Neural cell (in vitro differentiated cells): ENCODE measurements at regions not wholly inside any gene's neighbourhood (a gene's known extent, or its start where the extent isn't known, plus 50 kb on each side); places are given as distances from the start of the nearest gene placed in this dataset.

Source experiments
- H2AFZ ChIP-seq: fragments of 200-600, 300-800 bp; sonication (generic), shearing (Covaris generic); 2 replicates; pipeline ENCODE4 v1.6.0; 2014; ENCODE audit warnings: low read depth, mild to moderate bottlenecking, antibody characterized with exemption, low read length, moderate library complexity
- H3F3A ChIP-seq: fragments of 200-600 bp; shearing (Covaris generic); 2 replicates; pipeline ENCODE4 v1.6.1; 2016; ENCODE audit warnings: mild to moderate bottlenecking, moderate library complexity, mixed read lengths, antibody characterized with exemption, low read length; ENCODE audit not compliant: insufficient read depth, poor library complexity, severe bottlenecking
- H3K27ac ChIP-seq: fragments of 200-600, 300-800 bp; sonication (generic), shearing (Covaris generic); 2 replicates; pipeline ENCODE4 v1.5.1; 2014; ENCODE audit warnings: mild to moderate bottlenecking, low read length, moderate library complexity
- H3K27me3 ChIP-seq: fragments of 300-800, 200-600 bp; sonication (generic), shearing (Covaris generic); 2 replicates; pipeline ENCODE4 v1.6.0; 2014; ENCODE audit warnings: mild to moderate bottlenecking, low read depth, low read length, moderate library complexity; ENCODE audit not compliant: insufficient read depth
- H3K36me3 ChIP-seq: fragments of 300-800, 200-600 bp; sonication (generic), shearing (Covaris generic); 2 replicates; pipeline ENCODE4 v1.5.1; 2014; ENCODE audit warnings: mild to moderate bottlenecking, antibody characterized with exemption, low read length, moderate library complexity; ENCODE audit not compliant: insufficient read depth
- H3K4me2 ChIP-seq: fragments of 300-800, 200-600 bp; sonication (generic), shearing (Covaris generic); 2 replicates; pipeline ENCODE4 v1.6.0; 2014; ENCODE audit warnings: mild to moderate bottlenecking, low read length
- H3K4me3 ChIP-seq: fragments of 300-800, 200-600 bp; sonication (generic), shearing (Covaris generic); 2 replicates; pipeline ENCODE4 v1.5.1; 2014; ENCODE audit warnings: mild to moderate bottlenecking, low read length, moderate library complexity
- H3K79me2 ChIP-seq: fragments of 200-600 bp; shearing (Covaris generic); replicated peaks from 2 replicates; pipeline ENCODE4 v1.6.0; 2014; ENCODE audit warnings: mild to moderate bottlenecking, low read length, moderate library complexity; ENCODE audit not compliant: insufficient read depth
- H3K9ac ChIP-seq: fragments of 300-800, 200-600 bp; sonication (generic), shearing (Covaris generic); 2 replicates; pipeline ENCODE4 v1.6.1; 2016; ENCODE audit warnings: mild to moderate bottlenecking, low read length, mixed read lengths
- H3K9me2 ChIP-seq: fragments of 200-600 bp; shearing (Covaris generic); 2 replicates; pipeline ENCODE4 v1.6.1; 2016; ENCODE audit warnings: mild to moderate bottlenecking, low read length, mixed read lengths; ENCODE audit not compliant: insufficient read depth
- H3K9me3 ChIP-seq: fragments of 200-600, 300-800 bp; sonication (generic), shearing (Covaris generic); 2 replicates; pipeline ENCODE4 v1.6.1; 2016; ENCODE audit warnings: mild to moderate bottlenecking, mixed run types, low read length, moderate library complexity, mixed read lengths
- H4K20me1 ChIP-seq: fragments of 200-600 bp; shearing (Covaris generic); 2 replicates; pipeline ENCODE4 v1.6.1; 2016; ENCODE audit warnings: mild to moderate bottlenecking, mixed run types; ENCODE audit not compliant: insufficient read depth
- EP300 ChIP-seq: fragments of 450-650 bp; conservative IDR thresholded peaks from 2 replicates; pipeline ENCODE4 v1.6.1; 2014; ENCODE audit warnings: antibody characterized with exemption, mild to moderate bottlenecking, moderate library complexity; ENCODE audit not compliant: poor library complexity, severe bottlenecking
- EZH2 ChIP-seq: fragments of 200-600, 300-800 bp; shearing (Covaris generic), sonication (generic); IDR thresholded peaks from 2 replicates; pipeline ENCODE4 v1.6.1; 2014; ENCODE audit warnings: antibody characterized with exemption, low read length, borderline replicate concordance, mild to moderate bottlenecking; ENCODE audit not compliant: insufficient read depth, poor library complexity, severe bottlenecking
- MXI1 ChIP-seq: fragments of 450-650 bp; conservative IDR thresholded peaks from 2 replicates; pipeline ENCODE4 v1.6.1; 2014; ENCODE audit warnings: antibody characterized with exemption, mild to moderate bottlenecking; ENCODE audit not compliant: poor library complexity, severe bottlenecking
- POLR2AphosphoS5 ChIP-seq: IDR thresholded peaks from 2 replicates; pipeline ENCODE4 v1.6.1; 2012
- RAD21 ChIP-seq: fragments of 450-650 bp; conservative IDR thresholded peaks from 2 replicates; pipeline ENCODE4 v1.6.1; 2014; ENCODE audit warnings: antibody characterized with exemption, mild to moderate bottlenecking, moderate library complexity
- REST ChIP-seq: IDR thresholded peaks from 2 replicates; pipeline ENCODE4 v1.6.1; 2012; ENCODE audit warnings: borderline replicate concordance
- SMC3 ChIP-seq: fragments of 450-650 bp; conservative IDR thresholded peaks from 2 replicates; pipeline ENCODE4 v1.6.1; 2014; ENCODE audit warnings: antibody characterized with exemption, mild to moderate bottlenecking, moderate library complexity; ENCODE audit not compliant: poor library complexity
- TAF1 ChIP-seq: IDR thresholded peaks from 2 replicates; pipeline ENCODE4 v1.6.1; 2012; ENCODE audit warnings: low read depth
- TF ChIP-seq, protein P1 (sequence below): fragments of 450-650 bp; IDR thresholded peaks from 2 replicates; pipeline ENCODE4 v1.5.1; 2014; ENCODE audit warnings: antibody characterized with exemption, mild to moderate bottlenecking, moderate library complexity; ENCODE audit not compliant: poor library complexity, severe bottlenecking

- no peak overlapping the region for H3K9ac ChIP-seq
- H3K4me3 ChIP-seq: no peak overlapping the region
- H3K27me3 ChIP-seq: no peaks in the 10 kb centered on the region
- H3K36me3 ChIP-seq: no peaks in the 10 kb centered on the region
- no peaks in the 10 kb centered on the region for H4K20me1 ChIP-seq
- TF ChIP-seq EP300 (no peak), MXI1 (no peak), REST (no peak), POLR2AphosphoS5 (no peak), EZH2 (no peak), TAF1 (no peak), RAD21 (no peak), SMC3 (no peak)
- TF ChIP-seq, protein P1, sequence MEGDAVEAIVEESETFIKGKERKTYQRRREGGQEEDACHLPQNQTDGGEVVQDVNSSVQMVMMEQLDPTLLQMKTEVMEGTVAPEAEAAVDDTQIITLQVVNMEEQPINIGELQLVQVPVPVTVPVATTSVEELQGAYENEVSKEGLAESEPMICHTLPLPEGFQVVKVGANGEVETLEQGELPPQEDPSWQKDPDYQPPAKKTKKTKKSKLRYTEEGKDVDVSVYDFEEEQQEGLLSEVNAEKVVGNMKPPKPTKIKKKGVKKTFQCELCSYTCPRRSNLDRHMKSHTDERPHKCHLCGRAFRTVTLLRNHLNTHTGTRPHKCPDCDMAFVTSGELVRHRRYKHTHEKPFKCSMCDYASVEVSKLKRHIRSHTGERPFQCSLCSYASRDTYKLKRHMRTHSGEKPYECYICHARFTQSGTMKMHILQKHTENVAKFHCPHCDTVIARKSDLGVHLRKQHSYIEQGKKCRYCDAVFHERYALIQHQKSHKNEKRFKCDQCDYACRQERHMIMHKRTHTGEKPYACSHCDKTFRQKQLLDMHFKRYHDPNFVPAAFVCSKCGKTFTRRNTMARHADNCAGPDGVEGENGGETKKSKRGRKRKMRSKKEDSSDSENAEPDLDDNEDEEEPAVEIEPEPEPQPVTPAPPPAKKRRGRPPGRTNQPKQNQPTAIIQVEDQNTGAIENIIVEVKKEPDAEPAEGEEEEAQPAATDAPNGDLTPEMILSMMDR: no peak
- no peaks in the 10 kb centered on the region for H3F3A ChIP-seq
- H3K27ac ChIP-seq: no peak overlapping the region
- no peak overlapping the region for H3K4me2 ChIP-seq
- H3K9me2 ChIP-seq: no peaks in the 10 kb centered on the region
- H2AFZ ChIP-seq: no peak overlapping the region
- no peaks in the 10 kb centered on the region for H3K79me2 ChIP-seq
- no peaks in the 10 kb centered on the region for H3K9me3 ChIP-seq
Measured at GRCh38 chr9:78826527-78826926, 529.6 kb downstream of the PSAT1 start.

GRCh38 chr9:78828521-78828920, 531.6 kb downstream of the PSAT1 start:
- no peak overlapping the region for H3K4me2 ChIP-seq
- H3K27me3 ChIP-seq: no peaks in the 10 kb centered on the region
- no peak overlapping the region for H3K27ac ChIP-seq
- H3K36me3 ChIP-seq: no peaks in the 10 kb centered on the region
- no peaks in the 10 kb centered on the region for H3K9me2 ChIP-seq
- no peaks in the 10 kb centered on the region for H3K9me3 ChIP-seq
- no peak for TF ChIP-seq SMC3
- no peak for TF ChIP-seq REST
- TF ChIP-seq EP300: no peak
- no peak for TF ChIP-seq TAF1
- H3K79me2 ChIP-seq: no peaks in the 10 kb centered on the region
- no peak overlapping the region for H3K9ac ChIP-seq
- no peaks in the 10 kb centered on the region for H3F3A ChIP-seq
- H4K20me1 ChIP-seq: no peaks in the 10 kb centered on the region
- H3K4me3 ChIP-seq: no peak overlapping the region
- H2AFZ ChIP-seq: no peak overlapping the region
